Spleen (tissue), 7 donors: ENCODE measurements at regions not wholly inside any gene's neighbourhood (a gene's known extent, or its start where the extent isn't known, plus 50 kb on each side); places are given as distances from the start of the nearest gene placed in this dataset.

Source experiments
- POLR2A ChIP-seq, 3 donors: fragments of 450-650 bp; IDR thresholded peaks; one replicate each; pipeline ENCODE4 v1.5.1; 2017; ENCODE audit warnings: antibody characterized with exemption in 3 of 3, mild to moderate bottlenecking in 1 of 3
- TF ChIP-seq, protein P1 (sequence below), 11 experiments: fragments of 200-600 bp in 7 of 11; fragments of 450-650 bp in 4 of 11; sonication (generic) in 4 of 11; IDR thresholded peaks in 8 of 11; conservative IDR thresholded peaks in 3 of 11; 1 replicate in 7 of 11; 2 replicates in 4 of 11; pipeline versions ENCODE4 v1.4.0 to v1.8.0; 2016 to 2021; ENCODE audit warnings: antibody characterized with exemption in 11 of 11, inconsistent platforms in 4 of 11, mild to moderate bottlenecking in 1 of 11
- donor health status: DM: no; HTN: no; CAD: no; lungs with moderate emphysema.
- donor health status: DM: no; HTN: no; CAD: no.
- donor health status: DM: no; HTN: no; CAD: no.

DNA sequence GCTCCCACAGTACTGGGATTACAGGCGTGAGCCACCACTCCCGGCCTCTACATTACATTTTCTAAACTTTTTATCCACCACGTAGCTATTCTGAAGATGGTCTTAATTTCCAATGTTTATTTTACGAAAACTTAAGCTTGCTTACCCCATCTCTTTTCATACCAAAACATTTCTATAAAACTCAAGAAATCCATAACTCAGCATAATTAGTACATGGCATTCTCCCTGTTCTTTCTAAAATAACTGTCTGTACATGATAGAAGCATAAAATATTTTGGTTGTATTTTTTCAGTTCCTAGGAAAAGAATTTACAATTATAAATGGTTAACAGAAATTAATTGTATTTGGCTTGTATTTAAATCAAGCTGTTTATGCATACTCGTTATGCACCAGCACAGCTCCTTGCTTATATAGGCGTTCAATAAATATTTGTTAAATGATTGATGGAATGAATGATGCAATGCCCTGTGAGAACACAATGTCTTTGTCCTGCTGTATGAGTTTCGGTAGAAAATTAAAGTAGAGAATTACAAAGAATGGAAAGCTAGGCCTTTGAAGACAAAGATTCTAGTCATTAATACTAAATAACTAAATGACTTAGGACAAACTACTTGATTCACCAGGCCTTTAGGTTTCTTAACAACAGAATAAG, 384.2 kb downstream of the EFNA5 start:
- TF ChIP-seq, protein P1, sequence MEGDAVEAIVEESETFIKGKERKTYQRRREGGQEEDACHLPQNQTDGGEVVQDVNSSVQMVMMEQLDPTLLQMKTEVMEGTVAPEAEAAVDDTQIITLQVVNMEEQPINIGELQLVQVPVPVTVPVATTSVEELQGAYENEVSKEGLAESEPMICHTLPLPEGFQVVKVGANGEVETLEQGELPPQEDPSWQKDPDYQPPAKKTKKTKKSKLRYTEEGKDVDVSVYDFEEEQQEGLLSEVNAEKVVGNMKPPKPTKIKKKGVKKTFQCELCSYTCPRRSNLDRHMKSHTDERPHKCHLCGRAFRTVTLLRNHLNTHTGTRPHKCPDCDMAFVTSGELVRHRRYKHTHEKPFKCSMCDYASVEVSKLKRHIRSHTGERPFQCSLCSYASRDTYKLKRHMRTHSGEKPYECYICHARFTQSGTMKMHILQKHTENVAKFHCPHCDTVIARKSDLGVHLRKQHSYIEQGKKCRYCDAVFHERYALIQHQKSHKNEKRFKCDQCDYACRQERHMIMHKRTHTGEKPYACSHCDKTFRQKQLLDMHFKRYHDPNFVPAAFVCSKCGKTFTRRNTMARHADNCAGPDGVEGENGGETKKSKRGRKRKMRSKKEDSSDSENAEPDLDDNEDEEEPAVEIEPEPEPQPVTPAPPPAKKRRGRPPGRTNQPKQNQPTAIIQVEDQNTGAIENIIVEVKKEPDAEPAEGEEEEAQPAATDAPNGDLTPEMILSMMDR (IDR thresholded peaks at IDR 0.05 in 8 of 11, conservative IDR thresholded peaks at IDR 0.05 in 3 of 11) = no peak
- no peak for TF ChIP-seq POLR2A (IDR thresholded peaks at IDR 0.05)
